ENCODE measurements at regions not wholly inside any gene's neighbourhood (a gene's known extent, or its start where the extent isn't known, plus 50 kb on each side); places are given as distances from the start of the nearest gene placed in this dataset.

- no peak for TF ChIP-seq CTCF (IDR thresholded peaks at IDR 0.05 in 8 of 11, conservative IDR thresholded peaks at IDR 0.05 in 3 of 11)
- TF ChIP-seq POLR2A (IDR thresholded peaks at IDR 0.05) = no peak
These were observed 100.9 kb downstream of the CXXC4 start for GRCh38 chr4:104393655-104394324.
